Neuronal stem cell (in vitro differentiated cells): ENCODE measurements at regions not wholly inside any gene's neighbourhood (a gene's known extent, or its start where the extent isn't known, plus 50 kb on each side); places are given as distances from the start of the nearest gene placed in this dataset.
"Not testable (repeated sequence)": the region's sequence is repeated elsewhere in the genome, so short reads cannot be mapped to it uniquely, and the experiment has no call there.

Experiments
- DNase-seq: peaks from one replicate; pipeline ENCODE4 v3.0.0-alpha.2; 2013; ENCODE audit warnings: low spot score
- H2AFZ ChIP-seq: one replicate; pipeline ENCODE4 v1.6.1; 2013; ENCODE audit warnings: mild to moderate bottlenecking, low read length, inconsistent platforms
- H2AK5ac ChIP-seq: 2 replicates; pipeline ENCODE4 v1.6.1; 2013; ENCODE audit warnings: low read depth, mild to moderate bottlenecking, inconsistent platforms, low read length, moderate library complexity, mixed read lengths
- H2BK120ac ChIP-seq: 2 replicates; pipeline ENCODE4 v1.6.1; 2013; ENCODE audit warnings: low read depth, mild to moderate bottlenecking, inconsistent platforms, low read length, moderate library complexity, mixed read lengths
- H2BK12ac ChIP-seq: one replicate; pipeline ENCODE4 v1.6.1; 2013; ENCODE audit warnings: low read length, inconsistent platforms
- H2BK15ac ChIP-seq: 2 replicates; pipeline ENCODE4 v1.6.1; 2013; ENCODE audit warnings: mild to moderate bottlenecking, low read length, inconsistent platforms, mixed read lengths
- H2BK5ac ChIP-seq: one replicate; pipeline ENCODE4 v1.6.1; 2013; ENCODE audit warnings: inconsistent platforms, mild to moderate bottlenecking, low read length, moderate library complexity
- H3K14ac ChIP-seq: one replicate; pipeline ENCODE4 v1.6.1; 2013; ENCODE audit warnings: low read length, inconsistent platforms
- H3K18ac ChIP-seq: 2 replicates; pipeline ENCODE4 v1.6.1; 2013; ENCODE audit warnings: low read length, inconsistent platforms
- H3K23ac ChIP-seq: 2 replicates; pipeline ENCODE4 v1.6.1; 2013; ENCODE audit warnings: low read depth, mild to moderate bottlenecking, mixed read lengths, low read length, inconsistent platforms; ENCODE audit not compliant: poor library complexity
- H3K27ac ChIP-seq: replicated peaks from 3 replicates; pipeline ENCODE4 v1.5.1; 2013; ENCODE audit warnings: low read length, inconsistent platforms
- H3K27me3 ChIP-seq, 3 experiments: 2 replicates each; pipeline ENCODE4 v1.6.1; 2013; ENCODE audit warnings: low read length in 3 of 3, mild to moderate bottlenecking in 2 of 3, inconsistent platforms in 1 of 3, low read depth in 1 of 3, mixed read lengths in 1 of 3, moderate library complexity in 1 of 3; ENCODE audit not compliant: control insufficient read depth in 3 of 3, insufficient read depth in 3 of 3
- H3K36me3 ChIP-seq, 2 donors: replicated peaks in 1 of 2; 2 replicates each; pipeline ENCODE4 v1.6.1; 2013; ENCODE audit warnings: low read length in 2 of 2; ENCODE audit not compliant: control insufficient read depth in 2 of 2, insufficient read depth in 2 of 2
- H3K4ac ChIP-seq: 2 replicates; pipeline ENCODE4 v1.6.1; 2013; ENCODE audit warnings: inconsistent platforms, mild to moderate bottlenecking, low read length, moderate library complexity
- H3K4me1 ChIP-seq, 2 donors: 1 replicate in 1 of 2; 2 replicates in 1 of 2; pipeline ENCODE4 v1.6.1; 2013; ENCODE audit warnings: low read length in 2 of 2, low read depth in 1 of 2; ENCODE audit not compliant: control insufficient read depth in 2 of 2, insufficient read depth in 1 of 2
- H3K4me2 ChIP-seq: one replicate; pipeline ENCODE4 v1.6.1; 2013; ENCODE audit warnings: mild to moderate bottlenecking, low read length, inconsistent platforms; ENCODE audit not compliant: insufficient read depth, poor library complexity, severe bottlenecking
- H3K4me3 ChIP-seq, 2 donors: 2 replicates each; pipeline ENCODE4 v1.5.1; 2013; ENCODE audit warnings: low read length in 2 of 2, mild to moderate bottlenecking in 2 of 2, inconsistent platforms in 1 of 2, moderate library complexity in 1 of 2
- H3K79me1 ChIP-seq: one replicate; pipeline ENCODE4 v1.6.1; 2013; ENCODE audit warnings: low read depth, mild to moderate bottlenecking, inconsistent platforms, low read length, moderate library complexity
- H3K9ac ChIP-seq: one replicate; pipeline ENCODE4 v1.6.1; 2013; ENCODE audit warnings: mild to moderate bottlenecking, low read depth, low read length, inconsistent platforms; ENCODE audit not compliant: poor library complexity
- H3K9me3 ChIP-seq, 2 donors: replicated peaks in 1 of 2; 2 replicates each; pipeline versions ENCODE3 to v1.6.1; 2013; ENCODE audit warnings: low read length in 2 of 2, mild to moderate bottlenecking in 2 of 2, inconsistent platforms in 1 of 2, low read depth in 1 of 2, mixed read lengths in 1 of 2, moderate library complexity in 1 of 2; ENCODE audit not compliant: control insufficient read depth in 2 of 2, insufficient read depth in 1 of 2
- H4K8ac ChIP-seq: one replicate; pipeline ENCODE4 v1.6.1; 2013; ENCODE audit warnings: low read depth, mild to moderate bottlenecking, inconsistent platforms, low read length, moderate library complexity
- H4K91ac ChIP-seq: one replicate; pipeline ENCODE4 v1.6.1; 2013; ENCODE audit warnings: low read length, low read depth, mild to moderate bottlenecking, inconsistent platforms; ENCODE audit not compliant: poor library complexity
- WGBS, 2 donors: extraction: QIAGEN DNeasy Blood & Tissue Kit; methylation state at CpG; one replicate each; pipeline ENCODE4 v1.1.7; 2013; ENCODE audit warnings: missing lambda C conversion rate in 2 of 2, mixed read lengths in 1 of 2; ENCODE audit not compliant: insufficient read length in 2 of 2, insufficient replicate concordance in 1 of 2; ENCODE audit errors: extremely low coverage in 2 of 2; 5-methylcytosine and 5-hydroxymethylcytosine counted together

DNA sequence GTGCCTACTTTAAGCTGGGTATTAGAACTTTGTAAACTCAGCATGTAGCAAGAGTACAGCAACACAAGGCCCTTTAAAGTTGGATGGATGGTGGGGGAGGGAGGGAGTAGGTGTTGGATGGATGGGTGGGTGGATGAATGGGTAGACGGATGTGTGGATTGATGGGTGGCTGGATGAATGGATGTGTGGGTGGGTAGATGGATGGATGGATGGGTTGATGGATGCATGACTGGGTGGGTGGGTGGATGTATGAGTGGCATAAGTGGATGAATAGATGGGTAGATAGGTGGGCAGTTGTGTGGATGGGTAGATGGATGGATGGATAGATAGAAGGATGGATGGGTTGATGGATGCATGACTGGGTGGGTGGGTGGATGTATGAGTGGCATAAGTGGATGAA, 209.8 kb downstream of the NPIPB11 start:
- not testable (repeated sequence) for H4K91ac ChIP-seq, H3K9ac ChIP-seq, H2BK12ac ChIP-seq, H3K14ac ChIP-seq, H3K4me1 ChIP-seq, H4K8ac ChIP-seq, H3K4me3 ChIP-seq, H3K18ac ChIP-seq, H3K27ac ChIP-seq, H2BK15ac ChIP-seq, H3K9me3 ChIP-seq, H2BK5ac ChIP-seq, H3K79me1 ChIP-seq, H2AFZ ChIP-seq, H3K36me3 ChIP-seq, H2AK5ac ChIP-seq, H2BK120ac ChIP-seq, H3K4ac ChIP-seq, H3K23ac ChIP-seq, H3K4me2 ChIP-seq, H3K27me3 ChIP-seq, DNase-seq
- 100% methylated on average over 1 of the region's 1 CpG; no CpG with 5 or more reads in 1 of the 2 donors for WGBS, 2 donors

DNA sequence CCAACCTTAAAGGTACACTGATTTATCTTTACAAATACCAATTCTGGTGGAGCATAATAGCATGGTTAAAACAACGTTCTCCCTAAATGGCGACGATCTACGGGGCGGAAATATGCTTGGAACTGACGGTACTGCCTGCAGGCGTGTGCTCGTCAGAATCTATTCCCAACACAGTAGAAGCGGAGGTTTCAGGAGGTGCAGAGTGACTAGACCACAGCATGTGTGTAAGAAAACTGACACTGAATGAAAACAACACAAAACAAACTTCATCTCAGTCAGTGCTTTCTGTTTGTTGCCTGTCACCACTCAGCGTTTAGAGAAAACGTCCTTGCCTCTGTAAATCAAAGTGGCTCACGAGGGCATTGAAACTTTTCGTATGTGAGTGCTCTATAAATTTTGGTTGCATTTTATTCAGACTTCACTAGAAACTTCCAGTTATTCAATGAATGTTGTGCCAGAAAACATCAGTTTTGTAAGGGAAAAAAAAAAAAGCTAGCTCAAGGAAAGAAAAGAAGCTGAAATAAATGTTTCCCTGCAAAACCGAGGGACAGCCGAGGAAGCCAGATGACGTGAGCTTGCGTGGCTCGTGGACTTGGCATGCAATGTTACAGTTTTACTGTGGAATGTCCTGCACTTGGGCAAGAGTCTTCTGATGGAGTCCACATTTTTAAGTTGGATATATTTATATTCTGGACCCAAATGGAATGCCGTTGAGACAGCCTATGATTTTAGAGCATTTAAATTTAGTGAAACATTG, 210.4 kb downstream of the LAT start:
- H2BK12ac ChIP-seq, H3K27me3 ChIP-seq, H3K4me3 ChIP-seq, H2AFZ ChIP-seq, H2BK15ac ChIP-seq, H3K23ac ChIP-seq, H3K9ac ChIP-seq, H3K4ac ChIP-seq, DNase-seq, H4K91ac ChIP-seq, H3K18ac ChIP-seq, H3K9me3 ChIP-seq, H3K4me2 ChIP-seq, H3K79me1 ChIP-seq, H3K14ac ChIP-seq, H3K36me3 ChIP-seq, H3K4me1 ChIP-seq, H4K8ac ChIP-seq, H2AK5ac ChIP-seq, H2BK5ac ChIP-seq, H2BK120ac ChIP-seq, H3K27ac ChIP-seq: not testable (repeated sequence)
- WGBS, 2 donors = no CpG with 5 or more reads among the region's 19 CpGs

DNA sequence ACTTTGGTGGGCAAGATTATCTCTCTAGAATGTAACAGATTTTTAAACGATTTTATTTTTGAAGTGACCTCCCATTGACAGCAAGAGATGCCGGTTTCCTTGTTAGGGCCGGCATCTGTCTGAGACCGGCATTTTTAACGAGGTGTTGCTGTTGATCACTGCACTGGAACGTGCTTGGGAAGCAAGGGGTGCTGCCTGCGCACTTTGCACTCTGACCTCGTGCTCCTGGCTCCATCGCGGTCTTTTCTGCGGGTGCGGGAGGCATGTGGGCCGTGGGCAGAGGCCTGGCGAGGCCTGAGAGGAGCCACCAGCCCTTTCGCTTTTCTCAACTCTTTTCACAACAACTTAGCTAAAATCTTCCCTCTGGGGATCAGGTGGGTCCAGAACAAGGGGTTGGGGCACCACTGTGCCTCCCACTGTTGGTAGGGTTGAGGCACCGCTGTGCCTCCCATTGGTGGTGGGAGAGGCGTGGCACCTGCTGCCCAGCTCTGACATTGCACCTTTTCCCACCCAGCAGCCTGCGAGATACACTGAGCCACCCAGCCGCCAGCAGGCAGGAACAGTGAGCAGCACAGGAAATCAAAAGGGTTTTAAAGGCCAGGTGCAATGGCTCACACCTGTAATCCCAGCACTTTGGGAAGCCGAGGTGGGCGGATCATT, 209.5 kb downstream of the LAT start:
- not testable (repeated sequence) for H2BK12ac ChIP-seq, DNase-seq, H4K8ac ChIP-seq, H2BK5ac ChIP-seq, H2AK5ac ChIP-seq, H3K27me3 ChIP-seq, H2BK15ac ChIP-seq, H4K91ac ChIP-seq, H3K79me1 ChIP-seq, H3K4me3 ChIP-seq, H3K27ac ChIP-seq, H3K4me2 ChIP-seq, H3K14ac ChIP-seq, H3K9me3 ChIP-seq, H2AFZ ChIP-seq, H2BK120ac ChIP-seq, H3K23ac ChIP-seq, H3K4me1 ChIP-seq, H3K18ac ChIP-seq, H3K36me3 ChIP-seq, H3K4ac ChIP-seq
- no CpG with 5 or more reads among the region's 21 CpGs for WGBS, 2 donors
- H3K9ac ChIP-seq = peak overlapping the region; percentile 44

DNA sequence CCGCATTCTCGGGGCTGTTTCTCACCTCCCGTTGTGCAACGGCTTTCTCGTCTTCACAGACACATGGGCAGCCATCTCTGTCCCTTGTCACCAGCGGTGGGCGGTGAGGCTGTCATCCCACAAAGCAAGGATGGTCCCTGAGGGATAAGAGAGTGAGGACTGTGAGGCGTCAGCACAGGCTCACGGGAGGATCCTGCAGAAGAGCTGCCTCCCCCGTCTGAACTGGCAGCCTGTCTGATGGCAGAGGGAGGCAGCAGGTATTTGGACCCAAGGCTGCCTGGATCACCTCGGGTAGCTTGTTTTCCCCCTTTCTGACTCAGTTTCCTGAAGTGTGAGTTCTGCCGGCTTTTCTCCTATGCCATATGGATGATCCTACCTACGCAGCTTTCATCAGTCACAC, 208.8 kb downstream of the LAT start:
- DNase-seq, H2AFZ ChIP-seq, H3K4me1 ChIP-seq, H3K27ac ChIP-seq, H3K9me3 ChIP-seq, H3K4me3 ChIP-seq, H4K8ac ChIP-seq, H3K14ac ChIP-seq, H3K27me3 ChIP-seq, H2BK5ac ChIP-seq, H3K18ac ChIP-seq, H2BK15ac ChIP-seq, H3K4ac ChIP-seq, H4K91ac ChIP-seq, H2BK120ac ChIP-seq, H3K9ac ChIP-seq, H3K4me2 ChIP-seq, H2BK12ac ChIP-seq, H3K36me3 ChIP-seq, H3K23ac ChIP-seq, H3K79me1 ChIP-seq, H2AK5ac ChIP-seq: not testable (repeated sequence)
- WGBS, 2 donors = no CpG with 5 or more reads among the region's 13 CpGs
